Suprapubic skin (tissue), 4 donors: ENCODE measurements at regions not wholly inside any gene's neighbourhood (a gene's known extent, or its start where the extent isn't known, plus 50 kb on each side); places are given as distances from the start of the nearest gene placed in this dataset.

ENCODE experiments used
- CTCF ChIP-seq, 2 donors: fragments of 200-600 bp in 1 of 2; fragments of 450-650 bp in 1 of 2; sonication (generic) in 1 of 2; IDR thresholded peaks; one replicate each; pipeline ENCODE4 v1.5.1; 2016 to 2019; ENCODE audit warnings: antibody characterized with exemption in 2 of 2, mild to moderate bottlenecking in 1 of 2, moderate library complexity in 1 of 2
- EP300 ChIP-seq: sonication (generic); formaldehyde crosslinking; IDR thresholded peaks from one replicate; pipeline ENCODE4 v1.6.1; 2017; ENCODE audit warnings: antibody characterized with exemption
- POLR2A ChIP-seq, 2 donors: fragments of 450-650 bp; IDR thresholded peaks; one replicate each; pipeline ENCODE4 v1.6.1; 2017; ENCODE audit warnings: antibody characterized with exemption in 2 of 2, mild to moderate bottlenecking in 2 of 2, moderate library complexity in 2 of 2
- POLR2AphosphoS5 ChIP-seq, 3 donors: sonication (generic); formaldehyde crosslinking; IDR thresholded peaks; one replicate each; pipeline ENCODE4 v1.6.1; 2017; ENCODE audit warnings: antibody characterized with exemption in 3 of 3

GRCh38 chr21:24509131-24509530, 1098.2 kb downstream of the MRPL39 start:
- no peak for TF ChIP-seq CTCF (IDR thresholded peaks at IDR 0.05)
- TF ChIP-seq POLR2A (IDR thresholded peaks at IDR 0.05): no peak
- no peak for TF ChIP-seq POLR2AphosphoS5 (IDR thresholded peaks at IDR 0.05)
- no peak for TF ChIP-seq EP300
